GM18951 (cell line): ENCODE measurements at regions not wholly inside any gene's neighbourhood (a gene's known extent, or its start where the extent isn't known, plus 50 kb on each side); places are given as distances from the start of the nearest gene placed in this dataset.

Experiments used
- POLR2A ChIP-seq: IDR thresholded peaks from 4 replicates; pipeline ENCODE4 v1.6.1; 2011; ENCODE audit warnings: mild to moderate bottlenecking; ENCODE audit not compliant: insufficient read length, insufficient read depth; ENCODE audit errors: extremely low read depth
- in situ Hi-C: fragments of 300-500 bp; cut with MboI; formaldehyde crosslinking; loops from one replicate; pipeline ENCODE4 v1.12.0; 2022; ENCODE audit warnings: low sequenced_read_pairs, mixed read lengths, inconsistent platforms; ENCODE audit not compliant: unreplicated experiment

DNA sequence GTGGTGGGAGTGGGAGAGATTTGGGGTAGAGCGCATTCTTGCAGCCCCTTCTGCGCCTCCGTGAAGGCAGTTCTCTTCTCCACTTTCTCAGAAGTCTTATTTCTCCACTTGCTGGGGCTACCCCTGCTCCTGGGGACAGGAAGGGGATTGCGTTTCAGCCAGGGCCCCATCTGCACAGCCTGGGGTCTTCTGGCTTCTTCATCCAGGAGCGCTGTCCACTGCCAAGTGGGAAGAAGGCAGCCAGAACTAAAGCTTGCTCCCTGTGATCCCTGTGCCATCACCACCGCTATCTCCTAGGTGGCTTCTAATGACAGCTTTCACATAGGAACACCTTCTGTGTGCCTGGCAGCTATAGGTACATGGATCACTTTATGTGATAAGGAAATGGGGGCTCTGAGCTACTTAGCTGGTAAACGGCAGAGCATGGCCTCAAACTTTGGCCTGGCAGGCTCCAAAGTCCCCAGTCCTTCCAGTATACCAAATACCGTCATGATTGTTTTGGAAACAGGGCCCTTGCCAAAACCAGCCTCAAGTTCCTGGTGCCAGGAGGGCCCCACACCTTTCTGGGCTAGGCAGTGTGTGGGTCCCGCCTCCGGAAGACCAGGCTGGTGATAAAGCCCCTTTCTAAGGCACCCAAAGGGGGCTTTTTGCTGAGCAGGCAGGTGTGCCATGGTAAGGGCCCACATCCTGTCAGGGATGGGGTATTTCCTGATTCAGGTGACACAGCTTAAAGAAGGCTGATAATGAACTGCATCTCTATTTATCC, 60.4 kb upstream of the PAX6 start:
- in situ Hi-C loops = loop anchor here (25.0 kb wide), 1 partner anchor 384 kb away; no protein-coding TSS in a partner anchor
- no peak for TF ChIP-seq POLR2A

GRCh38 chr11:31870609-31871309, 59.6 kb upstream of the PAX6 start:
- no peak for TF ChIP-seq POLR2A
- in situ Hi-C loops = loop anchor here (25.0 kb wide), 1 partner anchor 383 kb away; no protein-coding TSS in a partner anchor

DNA sequence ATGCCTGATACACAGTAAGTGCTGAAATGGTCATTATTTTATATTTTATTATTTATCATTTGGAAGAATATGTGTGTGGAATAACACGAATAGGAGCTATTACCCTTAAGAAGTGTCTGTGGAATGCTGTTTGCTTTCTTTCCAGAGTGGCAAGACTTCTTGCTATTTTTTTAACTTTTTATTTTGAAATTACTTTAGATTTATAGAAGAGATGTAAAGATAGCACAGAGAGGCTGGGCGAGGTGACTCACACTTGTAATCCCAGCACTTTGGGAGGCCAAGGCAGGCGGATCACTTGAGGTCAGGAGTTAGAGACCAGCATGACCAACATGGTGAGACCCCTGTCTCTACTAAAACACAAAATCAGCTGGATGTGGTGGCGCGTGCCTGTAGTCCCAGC, 58.9 kb upstream of the PAX6 start:
- in situ Hi-C loops = loop anchor here (25.0 kb wide), 1 partner anchor 383 kb away; no protein-coding TSS in a partner anchor
- no peak for TF ChIP-seq POLR2A

GRCh38 chr11:31865606-31866300, 54.6 kb upstream of the PAX6 start:
- in situ Hi-C loops = loop anchor here (25.0 kb wide), 1 partner anchor 378 kb away; no protein-coding TSS in a partner anchor
- no peak for TF ChIP-seq POLR2A

DNA sequence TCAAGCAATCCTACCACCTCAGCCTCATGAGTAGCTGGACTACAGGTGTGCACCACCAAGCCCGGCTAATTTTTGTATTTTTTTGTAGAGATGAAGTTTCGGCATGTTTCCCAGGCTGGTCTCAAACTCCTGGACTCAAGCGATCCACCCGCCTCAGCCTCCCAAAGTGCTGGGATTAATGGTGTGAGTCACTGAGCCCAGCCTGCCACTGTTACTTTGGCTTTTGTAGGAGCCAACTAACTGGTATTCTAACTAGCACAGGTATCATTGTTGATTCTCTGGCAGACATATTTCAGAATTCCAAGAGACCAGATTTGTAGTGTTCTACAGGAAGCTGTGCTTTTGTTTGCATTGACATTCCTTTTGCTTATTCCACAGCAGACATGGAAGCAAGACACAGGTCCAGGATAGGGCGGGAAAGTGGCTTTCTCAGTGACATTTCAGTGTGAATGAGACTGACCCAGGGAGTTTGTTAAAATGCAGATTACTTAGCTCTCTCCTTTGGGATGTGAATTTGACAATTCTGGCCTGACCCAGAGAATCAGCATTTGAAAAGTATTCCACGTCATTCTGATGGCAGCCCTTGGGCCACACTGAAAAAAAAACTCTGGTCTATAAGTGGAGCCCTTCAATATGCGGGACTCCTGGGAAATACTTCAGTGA, 52.2 kb upstream of the PAX6 start:
- in situ Hi-C loops = loop anchor here (25.0 kb wide), 1 partner anchor 376 kb away; no protein-coding TSS in a partner anchor
- TF ChIP-seq POLR2A = no peak

DNA sequence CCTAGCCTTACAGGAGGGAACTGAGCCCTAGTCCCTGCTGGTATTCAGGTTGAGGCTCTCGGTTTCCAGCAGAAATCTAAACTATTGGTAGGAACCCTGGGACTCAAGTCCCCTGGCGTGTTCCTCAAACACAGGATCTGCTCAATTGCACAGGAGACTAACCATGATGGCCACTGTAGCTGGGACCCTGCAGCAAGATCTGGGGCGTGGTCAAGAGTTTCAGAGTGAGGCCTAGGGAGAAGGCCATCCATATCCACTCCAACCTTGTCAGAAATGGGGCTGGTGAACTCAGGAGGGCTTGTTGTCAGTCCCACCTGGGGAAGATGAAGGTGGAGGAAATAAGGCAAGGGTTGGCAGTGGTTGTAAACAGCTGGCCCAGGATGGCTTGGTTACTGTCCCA, 49.9 kb upstream of the PAX6 start:
- in situ Hi-C loops = loop anchor here (25.0 kb wide), 1 partner anchor 374 kb away; no protein-coding TSS in a partner anchor
- TF ChIP-seq POLR2A = no peak
